ENCODE measurements at regions not wholly inside any gene's neighbourhood (a gene's known extent, or its start where the extent isn't known, plus 50 kb on each side); places are given as distances from the start of the nearest gene placed in this dataset.

GRCh38 chr7:79563821-79564522, 110.5 kb upstream of the MAGI2 start:
- Histone ChIP-seq H3K4me3 (ENCODE audit: low read depth, low read length) (no peak overlapping the region), H3K36me3 (ENCODE audit: control insufficient read depth, insufficient read depth, low read length) (no peaks in the 10 kb centered on the region), H3K27me3 (ENCODE audit: control insufficient read depth, insufficient read depth, low read length) (no peaks in the 10 kb centered on the region)
- no peak for TF ChIP-seq CTCF (IDR thresholded peaks at IDR 0.05; ENCODE audit: insufficient read depth, low read length, poor library complexity, severe bottlenecking)
- no peak for DNase-seq (ENCODE audit: low read depth)

- no peak for DNase-seq (ENCODE audit: low read depth)
- Histone ChIP-seq H3K4me3 (ENCODE audit: low read depth, low read length) (no peak overlapping the region), H3K27me3 (ENCODE audit: control insufficient read depth, insufficient read depth, low read length) (no peaks in the 10 kb centered on the region), H3K36me3 (ENCODE audit: control insufficient read depth, insufficient read depth, low read length) (no peaks in the 10 kb centered on the region)
- TF ChIP-seq CTCF (IDR thresholded peaks at IDR 0.05; ENCODE audit: insufficient read depth, low read length, poor library complexity, severe bottlenecking), result no peak
Observed at GRCh38 chr7:79555571-79555970, 102.1 kb upstream of the MAGI2 start.

- TF ChIP-seq CTCF (IDR thresholded peaks at IDR 0.05; ENCODE audit: insufficient read depth, low read length, poor library complexity, severe bottlenecking), result no peak
- Histone ChIP-seq H3K36me3 (ENCODE audit: control insufficient read depth, insufficient read depth, low read length) (no peaks in the 10 kb centered on the region), H3K4me3 (ENCODE audit: low read depth, low read length) (no peak overlapping the region), H3K27me3 (ENCODE audit: control insufficient read depth, insufficient read depth, low read length) (no peaks in the 10 kb centered on the region)
- DNase-seq (ENCODE audit: low read depth), result peak; percentile 10
Observed at GRCh38 chr7:79553811-79554555, 100.5 kb upstream of the MAGI2 start.

- no peaks in the 10 kb centered on the region for H3K27me3 ChIP-seq (ENCODE audit: control insufficient read depth, insufficient read depth, low read length)
- no peak for TF ChIP-seq CTCF (IDR thresholded peaks at IDR 0.05; ENCODE audit: insufficient read depth, low read length, poor library complexity, severe bottlenecking)
- no peak overlapping the region for H3K4me3 ChIP-seq (ENCODE audit: low read depth, low read length)
Observed at GRCh38 chr7:79552463-79552862, 99.0 kb upstream of the MAGI2 start.

GRCh38 chr7:79548727-79549126, 95.3 kb upstream of the MAGI2 start:
- Histone ChIP-seq H3K4me3 (ENCODE audit: low read depth, low read length) (no peak overlapping the region), H3K36me3 (ENCODE audit: control insufficient read depth, insufficient read depth, low read length) (no peaks in the 10 kb centered on the region), H3K27me3 (ENCODE audit: control insufficient read depth, insufficient read depth, low read length) (no peaks in the 10 kb centered on the region)
- TF ChIP-seq CTCF (IDR thresholded peaks at IDR 0.05; ENCODE audit: insufficient read depth, low read length, poor library complexity, severe bottlenecking), result no peak
- no peak for DNase-seq (ENCODE audit: low read depth)

More at GRCh38 chr7:79552463-79552862, 99.0 kb upstream of the MAGI2 start:
- no peak for DNase-seq (ENCODE audit: low read depth)
- H3K36me3 ChIP-seq (ENCODE audit: control insufficient read depth, insufficient read depth, low read length), result no peaks in the 10 kb centered on the region
